HEK293T (cell line): ENCODE measurements at regions not wholly inside any gene's neighbourhood (a gene's known extent, or its start where the extent isn't known, plus 50 kb on each side); places are given as distances from the start of the nearest gene placed in this dataset.

ENCODE experiments used
- ARNT ChIP-seq: fragments of 450-650 bp; IDR thresholded peaks from 2 replicates; pipeline ENCODE4 v1.6.1; 2017; ENCODE audit warnings: mild to moderate bottlenecking
- FOXA1 ChIP-seq: fragments of 450-650 bp; IDR thresholded peaks from 2 replicates; pipeline ENCODE4 v1.6.1; 2016; ENCODE audit warnings: mild to moderate bottlenecking
- FOXM1 ChIP-seq: fragments of 450-650 bp; IDR thresholded peaks from 2 replicates; pipeline ENCODE4 v1.6.1; 2017; ENCODE audit warnings: mild to moderate bottlenecking, borderline replicate concordance
- L3MBTL2 ChIP-seq: fragments of 450-650 bp; conservative IDR thresholded peaks from 2 replicates; pipeline ENCODE4 v1.6.1; 2016; ENCODE audit warnings: mild to moderate bottlenecking
- NFRKB ChIP-seq: fragments of 450-650 bp; IDR thresholded peaks from 2 replicates; pipeline ENCODE4 v1.6.1; 2016; ENCODE audit warnings: mild to moderate bottlenecking, moderate library complexity
- SP1 ChIP-seq: fragments of 450-650 bp; IDR thresholded peaks from 2 replicates; pipeline ENCODE4 v1.6.1; 2017
- SUZ12 ChIP-seq: fragments of 450-650 bp; IDR thresholded peaks from 2 replicates; pipeline ENCODE4 v1.6.1; 2016; ENCODE audit warnings: mild to moderate bottlenecking

DNA sequence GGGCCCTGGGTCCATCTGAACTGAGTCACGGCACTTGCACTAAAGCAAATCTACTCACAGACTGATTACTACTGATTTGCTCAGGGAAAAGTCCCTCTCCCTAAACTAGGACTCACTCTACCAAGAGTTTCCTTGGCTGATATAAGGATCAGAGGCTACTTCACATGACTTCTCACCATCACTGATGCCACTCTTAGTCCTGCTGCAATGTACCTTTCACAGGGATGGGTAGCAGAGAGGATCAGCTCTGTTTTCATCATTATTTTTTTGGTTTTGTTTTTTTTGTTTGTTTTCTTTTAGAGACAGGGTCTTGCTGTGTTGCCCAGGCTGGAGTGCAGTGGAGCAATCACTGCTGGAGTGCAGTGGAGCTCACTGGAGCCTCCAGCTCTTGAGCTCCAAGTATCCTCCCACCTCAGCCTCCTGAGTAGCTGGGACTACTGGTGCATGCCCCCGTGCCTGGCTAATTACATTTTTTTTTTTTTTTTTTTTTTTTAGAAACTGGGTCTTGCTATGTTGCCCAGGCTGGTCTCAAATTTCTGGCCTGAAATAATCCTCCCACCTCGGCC, 200.6 kb downstream of the JCAD start:
- no peak for TF ChIP-seq NFRKB
- TF ChIP-seq SP1, result no peak
- no peak for TF ChIP-seq SUZ12
- no peak for TF ChIP-seq L3MBTL2
- TF ChIP-seq FOXM1, result no peak
- no peak for TF ChIP-seq FOXA1
- TF ChIP-seq ARNT, result no peak
